ENCODE measurements at regions not wholly inside any gene's neighbourhood (a gene's known extent, or its start where the extent isn't known, plus 50 kb on each side); places are given as distances from the start of the nearest gene placed in this dataset.
A peak's percentile ranks its signal among the peaks of the same experiment; 100 is the strongest.

DNA sequence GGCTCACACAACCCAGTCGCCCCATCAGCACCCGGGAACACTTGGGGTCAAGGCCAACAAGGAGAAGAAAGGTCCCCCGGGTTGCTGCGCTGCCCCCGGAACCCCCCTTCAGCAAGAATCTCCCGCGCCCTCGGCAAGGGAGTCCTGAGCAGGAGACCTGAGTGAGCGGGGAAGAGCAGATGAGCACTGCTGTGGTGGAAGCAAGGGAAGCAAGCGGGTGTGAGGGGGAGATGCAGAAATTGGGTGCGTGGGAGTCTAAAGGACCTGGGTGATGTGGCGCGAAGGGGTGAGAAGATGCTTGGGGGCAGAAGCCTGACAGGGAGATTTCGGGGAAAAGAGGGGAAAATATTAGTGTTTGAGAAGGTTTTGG lies 105.5 kb upstream of the PRB2 start:
- no peak for DNase-seq
- Mint-ChIP-seq H3K27ac (no peak overlapping the region), H3K36me3 (no peaks in the 10 kb centered on the region), H3K27me3 (peaks cover 25% of the 10 kb centered on the region), H3K9me3 (no peaks in the 10 kb centered on the region), H3K4me3 (no peak overlapping the region), H3K4me1 (peaks cover 3% of the 10 kb centered on the region)
- ATAC-seq (ENCODE audit: low read depth): no peak
- POLR2A ChIA-PET: interaction anchor here (1.3 kb wide), 1 partner anchor 45 kb away, joined by 9 read pairs; no protein-coding TSS in a partner anchor

DNA sequence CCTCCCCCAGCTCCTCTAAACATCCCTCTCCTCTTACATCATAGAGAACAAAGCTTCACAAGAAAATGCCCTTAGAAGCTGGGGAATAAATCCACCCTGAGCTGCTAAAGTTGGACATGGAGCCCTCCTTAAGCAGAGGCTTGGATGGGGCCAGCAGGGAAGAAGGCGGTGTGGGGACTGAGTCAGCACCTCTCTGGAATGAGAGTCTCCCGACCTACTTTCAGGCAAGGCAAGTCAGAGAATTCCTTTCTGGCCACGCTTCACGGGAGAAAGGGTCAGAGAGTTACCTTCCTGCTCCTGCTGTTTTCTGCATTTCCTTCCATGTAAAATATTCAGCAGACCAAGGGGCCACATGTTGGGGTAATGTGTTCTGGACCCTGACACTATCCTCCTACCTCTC lies 113.3 kb upstream of the PRB2 start:
- H3K27ac Mint-ChIP-seq: no peak overlapping the region
- no peak for ATAC-seq (ENCODE audit: low read depth)
- H3K9me3 Mint-ChIP-seq: no peaks in the 10 kb centered on the region
- no peak overlapping the region for H3K4me3 Mint-ChIP-seq
- H3K36me3 Mint-ChIP-seq: no peaks in the 10 kb centered on the region
- POLR2A ChIA-PET: no interaction called here
- peaks cover 2% of the 10 kb centered on the region for H3K27me3 Mint-ChIP-seq
- peaks cover 3% of the 10 kb centered on the region for H3K4me1 Mint-ChIP-seq
- no peak for DNase-seq

DNA sequence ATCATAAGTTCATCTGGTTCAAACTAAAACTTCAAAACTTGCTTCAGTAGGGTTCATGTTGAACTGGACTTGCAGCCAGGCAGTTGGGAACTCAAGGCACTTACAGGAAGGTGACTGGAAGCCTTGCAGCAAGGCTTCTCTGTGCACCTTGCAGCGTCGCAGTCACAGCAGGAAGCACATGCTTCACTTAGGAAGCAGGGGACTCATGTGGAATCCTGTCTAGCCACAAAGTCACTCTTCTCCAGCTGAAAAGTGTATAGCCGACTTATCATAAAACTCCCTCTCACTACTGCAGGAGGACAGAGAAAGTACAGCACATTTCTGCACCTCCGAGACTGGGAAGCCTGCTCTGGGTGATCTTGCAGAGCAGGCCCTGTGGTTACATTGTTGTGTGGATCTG lies 114.0 kb upstream of the PRB2 start:
- ATAC-seq (ENCODE audit: low read depth) (no peak), DNase-seq (no peak)
- Mint-ChIP-seq H3K27ac (no peak overlapping the region), H3K36me3 (no peaks in the 10 kb centered on the region), H3K4me1 (peaks cover 3% of the 10 kb centered on the region), H3K27me3 (no peaks in the 10 kb centered on the region), H3K9me3 (no peaks in the 10 kb centered on the region), H3K4me3 (no peak overlapping the region)
- POLR2A ChIA-PET: no interaction called here

DNA sequence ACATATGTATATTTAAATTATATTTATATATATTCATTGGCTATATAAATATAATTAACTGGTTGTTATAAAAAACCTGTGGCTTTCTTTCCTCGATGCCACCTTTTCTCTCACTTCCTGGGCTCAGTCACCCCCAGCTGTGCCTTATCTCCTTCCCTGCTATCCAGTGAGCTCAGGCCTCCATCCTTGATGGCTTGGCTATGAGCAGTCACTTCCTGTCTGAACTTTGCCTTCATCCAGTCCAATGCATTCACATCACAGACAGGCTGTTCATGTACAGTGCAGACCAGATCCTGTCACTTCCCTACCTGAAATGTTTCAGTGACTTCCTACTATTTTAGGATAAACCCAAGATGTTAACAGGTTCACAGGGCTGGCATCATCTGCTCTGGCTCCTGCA lies 115.3 kb upstream of the PRB2 start:
- Mint-ChIP-seq H3K27me3 (peaks cover 2% of the 10 kb centered on the region), H3K27ac (no peak overlapping the region)

GRCh38 chr12:11513288-11513687 lies 117.9 kb upstream of the PRB2 start:
- no peak for ATAC-seq (ENCODE audit: low read depth)

More for the DNA sequence above, 115.3 kb upstream of the PRB2 start:
- Mint-ChIP-seq H3K4me3 (no peak overlapping the region), H3K9me3 (no peaks in the 10 kb centered on the region), H3K4me1 (peaks cover 3% of the 10 kb centered on the region), H3K36me3 (no peaks in the 10 kb centered on the region)
- ATAC-seq (ENCODE audit: low read depth) (no peak), DNase-seq (no peak)
- POLR2A ChIA-PET: no interaction called here

DNA sequence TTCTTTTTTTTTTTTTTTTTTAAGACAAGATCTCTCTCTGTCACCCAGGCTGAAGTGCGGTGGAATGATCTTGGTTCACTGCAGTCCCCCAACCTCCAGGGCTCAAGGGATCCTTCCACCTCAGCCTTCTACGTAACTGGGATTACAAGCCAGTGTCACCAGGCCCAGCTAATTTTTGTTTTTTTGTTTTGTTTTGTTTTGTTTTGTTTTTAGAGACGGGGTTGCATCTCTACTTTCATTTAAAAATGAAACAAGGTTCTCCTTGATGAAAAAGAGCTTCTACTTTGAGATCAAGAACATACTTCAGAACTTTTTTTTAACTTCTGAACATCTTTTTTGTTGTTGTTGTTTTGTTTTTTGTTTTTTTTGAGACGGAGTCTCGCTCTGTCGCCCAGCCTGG lies 121.7 kb upstream of the PRB2 start:
- H3K27ac Mint-ChIP-seq: no peak overlapping the region
- DNase-seq: no peak
- no peaks in the 10 kb centered on the region for H3K9me3 Mint-ChIP-seq
- POLR2A ChIA-PET: no interaction called here
- H3K36me3 Mint-ChIP-seq: no peaks in the 10 kb centered on the region
- H3K4me1 Mint-ChIP-seq: no peaks in the 10 kb centered on the region
- H3K4me3 Mint-ChIP-seq: no peak overlapping the region
- H3K27me3 Mint-ChIP-seq: peaks cover 5% of the 10 kb centered on the region
- no peak for ATAC-seq (ENCODE audit: low read depth)

More at GRCh38 chr12:11513288-11513687, 117.9 kb upstream of the PRB2 start:
- Mint-ChIP-seq H3K9me3 (no peaks in the 10 kb centered on the region), H3K4me3 (no peak overlapping the region), H3K4me1 (peaks cover 1% of the 10 kb centered on the region), H3K27ac (no peak overlapping the region), H3K27me3 (peaks cover 2% of the 10 kb centered on the region), H3K36me3 (no peaks in the 10 kb centered on the region)
- POLR2A ChIA-PET: interaction anchor here (1.4 kb wide), 1 partner anchor 11 kb away, joined by 3 read pairs; no protein-coding TSS in a partner anchor
- DNase-seq: no peak

GRCh38 chr12:11524446-11524845 lies 125.0 kb upstream of the ETV6 start:
- Mint-ChIP-seq H3K4me3 (no peak overlapping the region), H3K27ac (no peak overlapping the region), H3K27me3 (peaks cover 11% of the 10 kb centered on the region), H3K36me3 (peaks cover 2% of the 10 kb centered on the region), H3K4me1 (no peaks in the 10 kb centered on the region), H3K9me3 (no peaks in the 10 kb centered on the region)
- POLR2A ChIA-PET: interaction anchor here (1.5 kb wide), 1 partner anchor 11 kb away, joined by 3 read pairs; no protein-coding TSS in a partner anchor
- DNase-seq (no peak), ATAC-seq (ENCODE audit: low read depth) (no peak)

- H3K4me1 Mint-ChIP-seq: no peaks in the 10 kb centered on the region
- H3K4me3 Mint-ChIP-seq: no peak overlapping the region
- DNase-seq (no peak), ATAC-seq (ENCODE audit: low read depth) (no peak)
- H3K9me3 Mint-ChIP-seq: no peaks in the 10 kb centered on the region
- H3K36me3 Mint-ChIP-seq: peaks cover 6% of the 10 kb centered on the region
- H3K27ac Mint-ChIP-seq: no peak overlapping the region
- H3K27me3 Mint-ChIP-seq: peaks cover 7% of the 10 kb centered on the region
- POLR2A ChIA-PET: no interaction called here
These were observed 115.4 kb upstream of the ETV6 start for GRCh38 chr12:11534064-11534463.

- POLR2A ChIA-PET: interaction anchor here (0.7 kb wide), 1 partner anchor 10 kb away, joined by 4 read pairs; no protein-coding TSS in a partner anchor
- H3K4me1 Mint-ChIP-seq: no peaks in the 10 kb centered on the region
- no peaks in the 10 kb centered on the region for H3K9me3 Mint-ChIP-seq
- H3K27ac Mint-ChIP-seq: no peak overlapping the region
- ATAC-seq (ENCODE audit: low read depth) (no peak), DNase-seq (no peak)
- peaks cover 5% of the 10 kb centered on the region for H3K27me3 Mint-ChIP-seq
- no peak overlapping the region for H3K4me3 Mint-ChIP-seq
- H3K36me3 Mint-ChIP-seq: peaks cover 3% of the 10 kb centered on the region
These were observed 114.3 kb upstream of the ETV6 start for GRCh38 chr12:11535127-11535526.

GRCh38 chr12:11539156-11539555 lies 110.3 kb upstream of the ETV6 start:
- POLR2A ChIA-PET: no interaction called here
- H3K9me3 Mint-ChIP-seq: no peaks in the 10 kb centered on the region
- H3K4me3 Mint-ChIP-seq: no peak overlapping the region
- peaks cover 3% of the 10 kb centered on the region for H3K36me3 Mint-ChIP-seq
- peaks cover 20% of the 10 kb centered on the region for H3K4me1 Mint-ChIP-seq
- H3K27me3 Mint-ChIP-seq: no peaks in the 10 kb centered on the region
- ATAC-seq (ENCODE audit: low read depth) (no peak), DNase-seq (no peak)
- no peak overlapping the region for H3K27ac Mint-ChIP-seq

- Mint-ChIP-seq H3K36me3 (peaks cover 3% of the 10 kb centered on the region), H3K27ac (peak overlapping the region; percentile 77), H3K27me3 (no peaks in the 10 kb centered on the region), H3K4me3 (no peak overlapping the region), H3K4me1 (peaks cover 29% of the 10 kb centered on the region), H3K9me3 (no peaks in the 10 kb centered on the region)
- DNase-seq (no peak), ATAC-seq (ENCODE audit: low read depth) (no peak)
- POLR2A ChIA-PET: no interaction called here
These were observed 109.3 kb upstream of the ETV6 start for GRCh38 chr12:11540156-11540555.

DNA sequence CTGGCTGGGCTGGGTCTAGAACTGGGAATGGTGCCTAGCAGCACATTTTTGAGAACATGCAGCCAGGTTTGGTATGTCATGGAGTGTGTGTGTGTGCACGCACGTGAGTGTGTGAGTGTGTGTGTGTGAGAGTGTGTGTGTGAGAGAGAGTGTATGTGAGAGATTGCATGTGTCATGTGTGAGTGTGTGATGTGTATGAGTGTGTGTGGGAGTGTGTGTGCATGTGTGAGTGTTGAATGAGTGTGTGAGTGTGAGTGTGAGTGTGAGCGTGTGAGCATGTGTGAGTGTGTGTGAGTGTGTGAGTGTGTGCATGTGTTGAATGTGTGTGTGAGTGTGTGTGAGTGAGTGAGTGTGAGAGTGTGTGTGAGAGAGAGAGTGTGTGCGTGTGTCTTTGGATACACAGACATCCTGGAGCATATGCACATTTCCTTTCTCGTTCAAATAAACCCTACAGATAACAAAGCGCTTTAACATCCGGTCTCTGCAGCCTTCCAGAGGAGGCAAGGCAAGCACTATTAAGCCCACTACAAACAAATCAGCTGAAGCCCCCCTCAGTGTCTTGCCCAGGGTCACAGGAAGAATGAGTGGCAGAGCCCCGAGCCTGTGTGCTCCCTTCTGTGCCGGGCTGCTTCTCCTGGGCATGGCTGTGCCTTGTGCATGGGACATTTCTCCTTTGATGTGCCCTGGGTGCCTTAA lies 108.7 kb upstream of the ETV6 start:
- DNase-seq: no peak
- Mint-ChIP-seq H3K36me3 (peaks cover 3% of the 10 kb centered on the region), H3K27me3 (no peaks in the 10 kb centered on the region), H3K27ac (peak overlapping the region; percentile 77), H3K9me3 (no peaks in the 10 kb centered on the region), H3K4me1 (peaks cover 35% of the 10 kb centered on the region), H3K4me3 (peak overlapping the region; percentile 15)
- POLR2A ChIA-PET: no interaction called here
- ATAC-seq (ENCODE audit: low read depth): no peak

- DNase-seq (no peak), ATAC-seq (ENCODE audit: low read depth) (no peak)
- no peaks in the 10 kb centered on the region for H3K27me3 Mint-ChIP-seq
- H3K27ac Mint-ChIP-seq: peak overlapping the region; percentile 52
- no peaks in the 10 kb centered on the region for H3K36me3 Mint-ChIP-seq
- H3K4me1 Mint-ChIP-seq: peaks cover 43% of the 10 kb centered on the region
- no peaks in the 10 kb centered on the region for H3K9me3 Mint-ChIP-seq
- POLR2A ChIA-PET: interaction anchor here (0.7 kb wide), 1 partner anchor 367 kb away, joined by 3 read pairs; no protein-coding TSS in a partner anchor
- no peak overlapping the region for H3K4me3 Mint-ChIP-seq
These were observed 106.9 kb upstream of the ETV6 start for GRCh38 chr12:11542599-11542998.

DNA sequence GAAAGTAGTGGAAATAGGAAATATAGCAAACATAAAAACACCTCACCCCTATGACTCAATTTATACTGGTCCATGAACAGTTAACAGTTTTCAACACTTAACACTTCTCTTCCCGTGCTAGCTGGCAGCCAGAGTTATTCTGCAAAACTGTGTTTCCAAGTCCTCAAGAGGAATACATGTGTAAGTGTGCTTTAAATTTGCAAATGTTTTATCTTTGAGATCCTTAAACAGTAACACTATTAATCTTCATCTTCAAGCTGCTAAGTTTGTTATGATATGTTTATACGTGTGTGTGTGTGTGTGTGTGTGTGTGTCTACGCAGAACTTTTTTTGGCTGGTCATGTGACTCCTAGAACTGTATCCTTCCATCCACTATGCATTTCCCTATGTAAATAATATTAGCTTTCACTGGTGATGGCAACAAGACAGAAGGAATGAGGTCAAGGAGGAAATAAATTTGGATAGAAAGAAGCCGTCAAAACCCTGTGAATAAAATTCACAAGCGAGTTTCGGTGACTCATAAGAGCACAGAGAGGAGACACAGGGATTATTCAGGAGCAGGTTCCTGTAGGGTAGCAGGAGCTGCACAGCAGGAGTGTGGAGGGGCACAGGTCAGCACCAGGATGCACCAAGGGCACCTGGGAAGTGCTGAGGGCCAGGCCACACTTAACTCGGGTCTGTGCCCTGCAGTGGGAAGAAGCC lies 105.9 kb upstream of the ETV6 start:
- peaks cover 47% of the 10 kb centered on the region for H3K4me1 Mint-ChIP-seq
- no peak overlapping the region for H3K4me3 Mint-ChIP-seq
- no peaks in the 10 kb centered on the region for H3K36me3 Mint-ChIP-seq
- H3K9me3 Mint-ChIP-seq: no peaks in the 10 kb centered on the region
- DNase-seq (no peak), ATAC-seq (ENCODE audit: low read depth) (no peak)
- peak overlapping the region; percentile 42 for H3K27ac Mint-ChIP-seq
- no peaks in the 10 kb centered on the region for H3K27me3 Mint-ChIP-seq
- POLR2A ChIA-PET: interaction anchor here (0.5 to 4.0 kb wide), 2 partner anchors 106 to 696 kb away, joined by 3 to 25 read pairs; partner anchors contain the start of gene ETV6
